ENCODE measurements at regions not wholly inside any gene's neighbourhood (a gene's known extent, or its start where the extent isn't known, plus 50 kb on each side); places are given as distances from the start of the nearest gene placed in this dataset.

GRCh38 chr18:24801001-24801400 is 340.6 kb downstream of the HRH4 start:
- H3K9me3 ChIP-seq = no peaks in the 10 kb centered on the region
- H3K36me3 ChIP-seq (ENCODE audit: low read depth, missing control alignments) = no peaks in the 10 kb centered on the region
- H3K27ac ChIP-seq = no peak overlapping the region
- H3K27me3 ChIP-seq = no peaks in the 10 kb centered on the region
- DNase-seq = no peak
- 56 to 96% methylated on average over 1 of the region's 1 CpG for WGBS, 2 donors
- no peaks in the 10 kb centered on the region for H3K4me1 ChIP-seq
- TF ChIP-seq, protein P1, sequence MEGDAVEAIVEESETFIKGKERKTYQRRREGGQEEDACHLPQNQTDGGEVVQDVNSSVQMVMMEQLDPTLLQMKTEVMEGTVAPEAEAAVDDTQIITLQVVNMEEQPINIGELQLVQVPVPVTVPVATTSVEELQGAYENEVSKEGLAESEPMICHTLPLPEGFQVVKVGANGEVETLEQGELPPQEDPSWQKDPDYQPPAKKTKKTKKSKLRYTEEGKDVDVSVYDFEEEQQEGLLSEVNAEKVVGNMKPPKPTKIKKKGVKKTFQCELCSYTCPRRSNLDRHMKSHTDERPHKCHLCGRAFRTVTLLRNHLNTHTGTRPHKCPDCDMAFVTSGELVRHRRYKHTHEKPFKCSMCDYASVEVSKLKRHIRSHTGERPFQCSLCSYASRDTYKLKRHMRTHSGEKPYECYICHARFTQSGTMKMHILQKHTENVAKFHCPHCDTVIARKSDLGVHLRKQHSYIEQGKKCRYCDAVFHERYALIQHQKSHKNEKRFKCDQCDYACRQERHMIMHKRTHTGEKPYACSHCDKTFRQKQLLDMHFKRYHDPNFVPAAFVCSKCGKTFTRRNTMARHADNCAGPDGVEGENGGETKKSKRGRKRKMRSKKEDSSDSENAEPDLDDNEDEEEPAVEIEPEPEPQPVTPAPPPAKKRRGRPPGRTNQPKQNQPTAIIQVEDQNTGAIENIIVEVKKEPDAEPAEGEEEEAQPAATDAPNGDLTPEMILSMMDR (IDR thresholded peaks at IDR 0.05) = no peak
- no peak overlapping the region for H3K4me3 ChIP-seq
- intact Hi-C loops (cut with DNase I; ENCODE audit: low total_unique reads) = no loop called here

DNA sequence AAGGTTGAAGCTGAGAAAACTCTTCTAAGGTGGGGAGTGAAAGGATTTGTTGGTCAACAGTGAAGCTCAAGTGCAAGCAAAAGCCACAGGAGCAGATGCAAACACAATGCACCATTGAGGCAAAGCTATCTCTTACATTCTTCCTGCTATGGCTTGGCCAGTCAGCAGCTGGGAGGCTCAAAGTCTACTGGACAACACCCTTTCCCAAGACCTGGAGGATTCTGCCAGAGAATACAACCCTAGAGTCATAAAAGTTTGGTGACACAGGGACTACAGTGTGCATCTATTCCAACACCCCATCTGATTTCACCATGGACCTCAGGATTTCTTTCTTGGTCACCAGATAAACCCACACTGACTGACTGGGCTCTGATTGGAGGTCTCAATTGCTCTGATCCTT is 342.0 kb downstream of the HRH4 start:
- TF ChIP-seq, protein P1 (IDR thresholded peaks at IDR 0.05) = no peak
- no peak for TF ChIP-seq POLR2A (IDR thresholded peaks at IDR 0.05)
- no peaks in the 10 kb centered on the region for H3K4me1 ChIP-seq
- intact Hi-C loops (cut with DNase I; ENCODE audit: low total_unique reads) = no loop called here
- no peaks in the 10 kb centered on the region for H3K36me3 ChIP-seq (ENCODE audit: low read depth, missing control alignments)
- no peaks in the 10 kb centered on the region for H3K9me3 ChIP-seq
- H3K4me3 ChIP-seq = no peak overlapping the region
- no peaks in the 10 kb centered on the region for H3K27me3 ChIP-seq
- H3K27ac ChIP-seq = no peak overlapping the region
- no peak for DNase-seq

- DNase-seq = no peak
- Histone ChIP-seq H3K27me3 (no peaks in the 10 kb centered on the region), H3K9me3 (no peaks in the 10 kb centered on the region), H3K4me3 (no peak overlapping the region), H3K4me1 (no peaks in the 10 kb centered on the region), H3K36me3 (ENCODE audit: low read depth, missing control alignments) (no peaks in the 10 kb centered on the region), H3K27ac (no peak overlapping the region)
- no peak for TF ChIP-seq POLR2A (IDR thresholded peaks at IDR 0.05)
- TF ChIP-seq, protein P1 (IDR thresholded peaks at IDR 0.05) = no peak
- intact Hi-C loops (cut with DNase I; ENCODE audit: low total_unique reads) = no loop called here
- 94 to 96% methylated on average over 5 of the region's 5 CpGs for WGBS, 2 donors
These were observed 344.7 kb downstream of the HRH4 start for GRCh38 chr18:24805156-24805555.

DNA sequence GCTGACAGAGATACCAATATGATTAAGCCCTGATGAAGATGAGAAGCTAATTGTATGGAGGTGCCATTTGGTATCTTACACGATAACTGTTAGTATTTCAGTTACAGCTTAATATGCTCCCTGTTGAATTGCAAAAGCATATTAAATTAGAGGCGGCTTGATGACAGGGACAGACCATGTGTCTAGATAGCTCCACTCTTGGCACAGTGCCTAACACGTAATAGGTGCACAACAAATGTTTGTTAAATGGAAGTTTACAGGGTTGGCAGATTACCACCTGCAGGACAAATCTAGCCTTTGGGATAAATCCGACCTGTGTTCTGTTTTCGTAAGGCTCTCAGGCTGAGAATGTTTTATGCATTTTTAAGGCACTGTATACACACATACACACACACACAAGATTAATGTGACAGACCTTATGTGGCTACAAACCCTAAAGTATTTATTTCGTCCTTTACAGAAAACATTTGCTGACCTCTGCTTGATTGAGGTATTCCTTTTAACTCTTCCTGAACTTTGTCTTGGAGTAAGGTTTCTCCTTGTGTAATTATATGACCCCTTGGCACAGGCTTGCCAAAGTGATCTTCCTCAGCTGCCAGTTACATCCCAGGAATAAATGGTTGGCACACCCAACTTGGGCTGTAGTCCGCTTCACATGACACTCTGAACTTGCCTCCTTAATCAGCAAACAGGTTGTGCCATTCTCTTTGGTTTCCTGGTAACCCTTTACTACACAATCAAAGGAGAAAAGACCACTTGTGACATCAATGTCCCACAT is 348.9 kb downstream of the HRH4 start:
- Histone ChIP-seq H3K9me3 (no peaks in the 10 kb centered on the region), H3K4me1 (no peaks in the 10 kb centered on the region), H3K27me3 (no peaks in the 10 kb centered on the region), H3K27ac (no peak overlapping the region), H3K4me3 (no peak overlapping the region), H3K36me3 (ENCODE audit: low read depth, missing control alignments) (no peaks in the 10 kb centered on the region)
- 85 to 90% methylated on average over 7 of the region's 7 CpGs for WGBS, 2 donors
- intact Hi-C loops (cut with DNase I; ENCODE audit: low total_unique reads) = no loop called here
- TF ChIP-seq, protein P1 (IDR thresholded peaks at IDR 0.05) = no peak
- no peak for TF ChIP-seq POLR2A (IDR thresholded peaks at IDR 0.05)
- DNase-seq = no peak

Measured in testis (tissue), 2 donors.